Tibial nerve (tissue), 4 donors: ENCODE measurements at regions not wholly inside any gene's neighbourhood (a gene's known extent, or its start where the extent isn't known, plus 50 kb on each side); places are given as distances from the start of the nearest gene placed in this dataset.
A peak's percentile ranks its signal among the peaks of the same experiment; 100 is the strongest.

Experiments used
- DNase-seq, 2 donors: peaks; one replicate each; pipeline ENCODE4 v3.0.0-alpha.2; 2019; ENCODE audit warnings: low spot score in 2 of 2
- H3K27ac ChIP-seq, 4 donors: fragments of 200-600 bp; sonication (generic) in 3 of 4; one replicate each; pipeline ENCODE4 v1.5.1; 2017 to 2019; ENCODE audit warnings: mild to moderate bottlenecking in 1 of 4
- H3K27me3 ChIP-seq, 2 donors: fragments of 200-600 bp; sonication (generic) in 1 of 2; one replicate each; pipeline versions ENCODE4 v1.5.1 to v1.6.0; 2017 to 2019
- H3K36me3 ChIP-seq, 3 donors: fragments of 200-600 bp; sonication (generic); one replicate each; pipeline ENCODE4 v1.5.1; 2018 to 2019
- H3K4me1 ChIP-seq, 4 donors: fragments of 200-600 bp; sonication (generic) in 3 of 4; one replicate each; pipeline ENCODE4 v1.5.1; 2017 to 2019
- H3K4me3 ChIP-seq, 4 donors: fragments of 200-600 bp; sonication (generic) in 3 of 4; one replicate each; pipeline ENCODE4 v1.5.1; 2017 to 2019; ENCODE audit warnings: mild to moderate bottlenecking in 1 of 4, moderate library complexity in 1 of 4
- H3K9me3 ChIP-seq, 4 donors: fragments of 200-600 bp; sonication (generic) in 3 of 4; one replicate each; pipeline ENCODE4 v1.5.1; 2017 to 2019
- CTCF ChIP-seq, 5 experiments: fragments of 200-600 bp in 3 of 5; fragments of 450-650 bp in 2 of 5; sonication (generic) in 3 of 5; IDR thresholded peaks; one replicate each; pipeline ENCODE4 v1.5.1; 2016 to 2019; ENCODE audit warnings: antibody characterized with exemption in 5 of 5, mild to moderate bottlenecking in 3 of 5, moderate library complexity in 2 of 5
- EP300 ChIP-seq, 2 donors: sonication (generic); formaldehyde crosslinking; IDR thresholded peaks; one replicate each; pipeline ENCODE4 v1.6.1; 2017; ENCODE audit warnings: antibody characterized with exemption in 2 of 2, mild to moderate bottlenecking in 1 of 2
- POLR2A ChIP-seq, 2 donors: fragments of 450-650 bp; IDR thresholded peaks; one replicate each; pipeline ENCODE4 v1.6.1; 2017; ENCODE audit warnings: antibody characterized with exemption in 2 of 2, mild to moderate bottlenecking in 2 of 2, moderate library complexity in 2 of 2
- WGBS, 2 donors: methylation state at CpG; one replicate each; pipeline ENCODE4 v1.1.5; 2018; 5-methylcytosine and 5-hydroxymethylcytosine counted together

- peaks cover 0 to 20% (median 0%) of the 10 kb centered on the region in 4 donors for H3K4me1 ChIP-seq
- no peaks in the 10 kb centered on the region for H3K27me3 ChIP-seq
- DNase-seq = peak; percentile 21 to 32
- 84 to 89% methylated on average over 8 of the region's 8 CpGs for WGBS, 2 donors
- H3K4me3 ChIP-seq = no peak overlapping the region
- no peaks in the 10 kb centered on the region for H3K36me3 ChIP-seq
- H3K9me3 ChIP-seq = no peaks in the 10 kb centered on the region
- TF ChIP-seq POLR2A (IDR thresholded peaks at IDR 0.05) = no peak
- no peak for TF ChIP-seq EP300 (IDR thresholded peaks at IDR 0.05)
- TF ChIP-seq CTCF (IDR thresholded peaks at IDR 0.05) = no peak
- peak overlapping the region in 1 of 4 donors; percentile 20 for H3K27ac ChIP-seq
Measured at GRCh38 chr2:216920143-216920876, 60.4 kb upstream of the TNP1 start.

DNA sequence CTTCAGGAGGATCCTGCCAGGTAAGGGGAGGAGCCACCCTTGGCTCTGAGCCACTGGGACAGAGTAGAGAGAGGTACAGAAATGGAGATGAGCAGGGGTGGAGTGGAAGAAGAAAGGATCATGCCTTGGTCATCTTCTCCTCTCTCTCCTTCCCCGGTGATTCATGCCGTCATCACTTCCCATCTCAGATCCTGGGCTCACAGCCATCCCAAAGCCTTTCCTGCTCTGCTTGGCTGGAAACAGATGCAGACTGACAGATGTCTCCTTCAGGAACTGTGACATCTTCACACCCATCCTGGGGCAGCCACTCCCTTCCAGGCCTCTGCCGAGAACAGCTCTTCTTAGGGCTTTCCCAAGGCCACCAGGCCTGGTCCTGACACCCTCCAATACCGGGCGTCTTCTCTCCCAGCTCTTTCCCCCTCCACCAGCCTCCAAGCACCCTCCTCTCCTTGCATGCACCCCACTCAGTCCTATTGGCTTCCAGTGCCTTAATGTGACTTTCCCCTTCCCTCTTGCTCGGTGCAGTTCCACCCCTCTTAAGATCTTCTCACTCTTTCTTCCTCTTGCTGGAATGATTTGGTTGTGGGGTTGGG, 58.3 kb upstream of the TNP1 start:
- 75 to 76% methylated on average over 6 of the region's 6 CpGs for WGBS, 2 donors

DNA sequence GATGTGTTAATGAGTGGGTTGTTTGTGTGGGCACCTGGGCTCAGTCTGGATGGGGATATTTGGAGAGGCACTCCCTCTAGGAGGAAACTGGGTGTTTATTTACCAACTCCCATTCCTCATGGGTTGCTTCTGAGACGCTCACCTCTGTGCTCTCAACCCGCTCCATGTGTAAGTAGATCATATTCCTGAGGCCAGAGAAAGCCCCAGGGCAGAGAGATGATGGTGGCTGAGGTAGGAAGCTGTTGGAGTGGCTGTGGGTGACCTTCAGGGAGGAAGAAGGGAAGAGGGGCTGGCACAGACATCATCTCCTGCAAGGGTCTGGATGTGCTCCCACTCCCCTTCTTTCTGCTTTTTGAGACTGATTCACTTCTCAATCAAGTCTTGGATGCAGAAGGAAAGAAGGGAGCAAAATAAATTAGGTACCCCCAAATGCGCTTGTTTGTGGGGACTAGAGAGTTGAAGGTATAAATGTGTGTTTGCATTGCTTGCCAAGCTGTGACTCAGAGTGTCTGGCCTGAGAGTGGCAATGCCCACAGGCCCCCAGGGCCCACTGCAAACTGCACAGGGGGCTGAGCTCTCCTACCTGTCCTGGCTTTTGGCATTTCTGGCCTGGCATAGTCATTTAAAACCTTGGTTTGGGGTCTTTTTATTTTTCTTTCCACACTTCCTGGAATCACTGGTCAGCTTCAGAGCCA, 57.2 kb upstream of the TNP1 start:
- no peaks in the 10 kb centered on the region for H3K36me3 ChIP-seq
- H3K4me1 ChIP-seq = peaks cover 0 to 12% (median 0%) of the 10 kb centered on the region in 4 donors
- no peaks in the 10 kb centered on the region for H3K9me3 ChIP-seq
- TF ChIP-seq CTCF (IDR thresholded peaks at IDR 0.05) = no peak
- TF ChIP-seq POLR2A (IDR thresholded peaks at IDR 0.05) = no peak
- no peak for TF ChIP-seq EP300 (IDR thresholded peaks at IDR 0.05)
- no peak overlapping the region for H3K27ac ChIP-seq
- WGBS, 2 donors = 96 to 97% methylated on average over 3 of the region's 3 CpGs
- H3K4me3 ChIP-seq = no peak overlapping the region
- DNase-seq = no peak
- no peaks in the 10 kb centered on the region for H3K27me3 ChIP-seq

More for the DNA sequence above, 58.3 kb upstream of the TNP1 start:
- Histone ChIP-seq H3K4me3 (no peak overlapping the region), H3K27ac (peak overlapping the region in 1 of 4 donors; percentile 17), H3K27me3 (no peaks in the 10 kb centered on the region), H3K36me3 (no peaks in the 10 kb centered on the region), H3K9me3 (no peaks in the 10 kb centered on the region), H3K4me1 (peaks cover 0 to 20% (median 0%) of the 10 kb centered on the region in 4 donors)
- peak; percentile 27 to 29 for DNase-seq
- TF ChIP-seq CTCF (IDR thresholded peaks at IDR 0.05) = no peak
- peak in 1 of 2 donors; percentile 14 for TF ChIP-seq EP300 (IDR thresholded peaks at IDR 0.05)

GRCh38 chr2:216915557-216916150, 55.8 kb upstream of the TNP1 start:
- H3K4me3 ChIP-seq = no peak overlapping the region
- H3K4me1 ChIP-seq = peaks cover 0 to 5% (median 0%) of the 10 kb centered on the region in 4 donors
- H3K9me3 ChIP-seq = no peaks in the 10 kb centered on the region
- no peak for TF ChIP-seq POLR2A (IDR thresholded peaks at IDR 0.05)
- no peak for TF ChIP-seq EP300 (IDR thresholded peaks at IDR 0.05)
- TF ChIP-seq CTCF (IDR thresholded peaks at IDR 0.05) = no peak
- WGBS, 2 donors = 59 to 62% methylated on average over 12 of the region's 12 CpGs
- no peaks in the 10 kb centered on the region for H3K36me3 ChIP-seq
- no peaks in the 10 kb centered on the region for H3K27me3 ChIP-seq
- H3K27ac ChIP-seq = peak overlapping the region in 2 of 4 donors; percentile 50 to 69
- DNase-seq = no peak
